GM18861 (cell line): ENCODE measurements at regions not wholly inside any gene's neighbourhood (a gene's known extent, or its start where the extent isn't known, plus 50 kb on each side); places are given as distances from the start of the nearest gene placed in this dataset.
A peak's percentile ranks its signal among the peaks of the same experiment; 100 is the strongest.

Experiments used
- ATAC-seq: cut with Tn5 transposase; IDR thresholded peaks from one replicate; pipeline ENCODE4 v1.9.1; 2021; ENCODE audit not compliant: unreplicated experiment

DNA sequence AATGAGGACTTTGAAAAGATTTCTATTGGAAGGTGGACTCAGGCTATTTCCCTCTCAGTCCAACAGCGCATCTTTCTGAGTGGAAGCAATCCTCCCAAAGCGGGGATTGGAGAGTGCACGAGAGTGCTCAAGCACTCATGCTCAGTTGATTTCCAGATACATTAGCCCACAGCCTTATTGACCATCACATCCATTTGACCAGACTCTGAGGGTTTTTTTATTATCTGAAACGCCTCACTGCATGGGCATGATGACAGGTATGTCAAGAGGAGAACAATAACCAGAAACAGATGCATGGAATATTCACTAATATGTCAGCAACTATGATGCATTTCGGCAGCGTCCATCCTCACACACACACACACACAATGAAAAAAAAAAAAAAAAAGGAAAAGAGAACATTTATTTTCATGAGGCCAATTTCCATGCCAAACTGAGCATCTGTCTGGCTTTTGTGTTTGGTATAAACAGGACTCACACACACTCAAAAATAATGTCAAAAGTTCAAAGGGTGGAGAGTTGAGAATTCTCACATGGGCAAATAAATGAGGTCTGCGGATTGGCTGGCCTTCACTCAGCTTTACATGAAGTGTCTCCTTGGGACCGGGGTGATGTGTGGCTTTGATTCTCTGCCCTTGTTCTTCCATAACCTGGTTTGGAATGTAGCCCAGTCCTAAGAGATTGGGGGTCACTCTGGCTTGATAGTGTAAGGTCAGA lies 371.6 kb downstream of the MCTP2 start:
- ATAC-seq: no peak

DNA sequence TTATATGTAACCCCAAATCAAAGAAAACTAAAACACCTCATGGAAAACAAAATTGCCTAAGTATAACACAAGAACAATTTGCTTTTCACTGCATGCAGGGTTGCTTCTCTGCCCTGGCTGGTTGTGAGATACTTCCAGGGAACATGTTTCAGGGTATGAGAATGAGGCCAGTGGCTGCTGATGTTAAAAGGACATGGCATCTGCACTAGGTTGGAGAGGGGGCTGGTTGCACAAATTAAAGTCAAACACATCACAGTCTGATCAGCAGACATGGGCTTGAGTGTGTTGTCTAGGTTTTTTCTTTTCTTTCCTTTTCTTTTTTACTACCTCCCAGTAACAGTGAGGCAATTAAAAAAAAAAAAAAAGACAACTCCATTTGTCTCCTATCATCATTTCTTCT lies 374.9 kb downstream of the MCTP2 start:
- no peak for ATAC-seq

- no peak for ATAC-seq
These were observed 375.9 kb downstream of the MCTP2 start for GRCh38 chr15:94607176-94607654.

DNA sequence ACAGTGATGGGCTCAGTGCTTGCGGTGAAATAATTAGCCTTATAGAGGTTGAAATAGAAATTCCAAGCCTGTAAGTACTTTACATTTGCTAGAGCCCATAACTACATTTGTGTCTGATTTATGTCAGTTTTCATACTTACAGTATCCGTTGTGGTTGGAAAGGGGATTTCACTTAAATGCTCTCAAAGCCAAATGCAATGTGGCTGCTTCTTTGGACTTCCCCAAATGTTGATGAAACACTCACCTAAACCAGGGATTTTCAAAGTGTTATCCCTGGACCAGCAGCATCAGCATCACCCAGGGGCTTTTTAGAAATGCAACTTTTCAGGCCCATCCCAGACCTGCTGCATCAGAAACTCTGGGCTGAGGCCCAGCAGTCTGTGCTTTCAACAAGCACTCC lies 378.7 kb downstream of the MCTP2 start:
- peak; percentile 68 for ATAC-seq

DNA sequence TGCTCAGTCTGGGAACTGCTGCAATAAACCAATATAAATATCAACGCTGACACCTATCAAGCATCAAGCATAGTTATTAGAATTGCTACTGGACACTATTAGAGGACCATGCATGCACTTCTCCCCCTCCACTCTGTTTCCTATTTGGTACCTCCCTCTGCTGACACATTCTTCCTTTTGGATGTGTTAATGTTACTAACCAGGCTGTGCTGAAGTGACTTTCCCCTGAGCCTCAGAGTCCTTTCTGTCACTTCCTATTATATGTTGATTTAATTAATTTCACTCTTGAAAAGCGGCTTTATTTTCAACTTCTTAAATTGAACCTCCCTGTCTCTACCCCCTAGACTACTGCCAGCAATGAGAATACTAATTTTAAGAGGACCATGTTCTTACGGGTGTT lies 379.1 kb downstream of the MCTP2 start:
- ATAC-seq: no peak

GRCh38 chr15:94611656-94612055 lies 380.3 kb downstream of the MCTP2 start:
- ATAC-seq: no peak

DNA sequence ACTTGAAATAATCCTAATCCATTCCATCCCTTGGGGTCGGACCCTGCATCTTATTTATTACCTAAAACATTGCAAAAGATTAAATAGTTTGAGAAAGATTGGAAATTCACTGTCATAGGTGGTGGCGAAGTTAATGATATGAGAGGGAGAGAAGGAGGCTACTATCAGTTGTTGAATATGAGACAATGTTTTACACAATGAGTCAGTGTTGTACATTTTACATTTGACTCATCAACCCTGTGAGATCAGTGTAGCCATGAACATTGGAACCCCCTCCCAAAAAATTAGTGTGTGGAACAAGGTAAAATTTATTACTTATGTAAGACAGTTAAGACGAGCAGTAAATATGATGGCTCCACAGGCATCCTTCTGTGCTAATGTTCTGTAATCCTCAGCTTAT lies 384.3 kb downstream of the MCTP2 start:
- ATAC-seq: no peak

DNA sequence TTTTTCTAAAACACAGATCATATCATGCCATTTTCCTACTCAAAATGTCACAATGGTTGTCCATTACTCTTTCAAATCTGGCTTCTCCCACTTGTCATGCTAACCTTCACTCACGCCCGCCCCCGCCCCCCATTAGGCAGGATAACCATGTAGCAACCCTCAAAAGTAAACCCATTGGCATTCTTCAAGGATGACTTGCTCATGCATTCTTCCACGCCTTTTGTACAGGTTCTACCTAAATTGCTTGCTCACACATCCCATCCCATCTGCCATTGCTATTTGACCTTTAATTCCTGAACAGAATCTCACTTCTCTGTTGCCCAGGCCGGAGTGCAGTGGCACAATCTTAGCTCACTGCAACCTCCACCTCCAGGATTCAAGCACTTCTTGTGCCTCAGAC lies 389.3 kb downstream of the MCTP2 start:
- no peak for ATAC-seq

- ATAC-seq: no peak
These were observed 390.4 kb downstream of the MCTP2 start for GRCh38 chr15:94621736-94622135.

DNA sequence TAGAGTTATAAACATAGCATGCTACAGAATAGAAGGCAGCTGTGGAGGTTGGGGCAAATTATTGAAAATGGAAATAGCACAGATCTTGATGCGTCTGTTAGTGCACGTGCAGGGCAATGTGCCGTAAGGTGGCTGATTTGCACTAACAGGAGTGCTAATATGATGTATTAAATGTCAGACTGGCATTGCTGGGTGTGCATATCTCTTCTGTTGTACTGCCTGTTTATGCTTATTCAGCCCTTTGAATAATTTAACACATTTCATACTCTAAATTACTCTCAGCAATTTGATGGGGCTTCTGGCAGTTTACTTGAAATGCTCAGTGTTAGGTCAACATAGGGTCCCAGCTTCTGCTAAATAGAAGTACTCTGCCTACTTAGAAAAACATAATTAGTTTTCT lies 395.6 kb downstream of the MCTP2 start:
- ATAC-seq: no peak

- no peak for ATAC-seq
These were observed 400.2 kb downstream of the MCTP2 start for GRCh38 chr15:94631608-94632007.

DNA sequence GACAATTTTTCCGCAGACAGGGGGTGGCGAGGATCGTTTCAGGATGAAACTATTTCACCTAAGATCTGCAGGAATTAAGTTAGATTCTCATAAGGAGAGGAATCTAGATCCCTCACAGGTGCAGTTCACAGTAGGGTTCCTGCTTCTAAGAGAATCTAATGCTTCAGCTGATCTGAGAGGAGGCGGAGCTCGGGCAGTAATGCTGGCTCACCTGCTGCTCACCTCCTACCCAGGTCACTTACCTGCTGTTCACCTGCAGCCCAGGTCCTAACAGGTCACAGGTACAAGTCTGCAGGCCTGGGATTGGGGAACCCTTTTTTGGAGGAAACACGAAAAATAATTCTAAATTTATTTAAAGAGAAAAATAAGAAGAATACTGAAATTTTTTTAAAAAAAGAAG lies 406.8 kb downstream of the MCTP2 start:
- ATAC-seq: no peak

GRCh38 chr15:94639701-94640100 lies 408.3 kb downstream of the MCTP2 start:
- ATAC-seq: no peak

- no peak for ATAC-seq
These were observed 413.1 kb downstream of the MCTP2 start for GRCh38 chr15:94644433-94644832.

GRCh38 chr15:94653071-94653470 lies 421.7 kb downstream of the MCTP2 start:
- no peak for ATAC-seq

- ATAC-seq: no peak
These were observed 424.0 kb downstream of the MCTP2 start for GRCh38 chr15:94655249-94655880.

DNA sequence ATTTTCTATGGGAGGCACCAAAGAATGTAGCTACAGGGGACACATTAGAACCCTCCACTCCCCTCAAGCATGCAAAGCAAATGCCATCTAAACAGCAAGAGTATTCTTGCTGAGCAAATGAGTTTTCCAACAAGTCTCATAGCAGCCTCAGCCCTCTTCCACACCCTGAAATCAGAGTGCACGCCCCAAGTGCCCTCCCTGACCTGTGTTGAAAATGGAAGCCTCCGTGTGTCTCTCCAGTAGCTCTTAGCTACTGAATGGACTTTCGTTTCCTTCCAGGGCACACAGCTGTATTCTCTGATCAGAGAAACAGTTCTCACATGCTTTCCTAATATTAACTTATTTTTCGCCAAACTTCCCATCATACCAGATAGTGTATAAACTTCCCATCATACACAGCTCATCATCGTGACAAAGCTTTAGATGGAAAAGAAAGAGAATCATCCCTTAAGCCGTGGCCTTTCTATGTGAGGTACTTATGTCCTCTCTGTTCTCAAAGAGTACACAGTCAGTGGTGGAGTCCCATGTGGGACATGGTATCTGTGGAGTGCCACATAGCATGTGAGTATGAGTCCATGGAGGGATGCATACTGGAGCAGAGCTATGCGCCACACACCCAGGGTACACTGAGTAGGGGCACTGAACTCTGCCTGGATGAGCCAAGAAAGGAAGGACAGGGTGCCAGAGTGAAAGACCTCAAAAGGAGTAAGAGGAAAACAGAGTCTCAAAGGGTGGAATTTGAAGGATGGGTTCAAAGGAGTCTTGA lies 434.5 kb downstream of the MCTP2 start:
- ATAC-seq: no peak

DNA sequence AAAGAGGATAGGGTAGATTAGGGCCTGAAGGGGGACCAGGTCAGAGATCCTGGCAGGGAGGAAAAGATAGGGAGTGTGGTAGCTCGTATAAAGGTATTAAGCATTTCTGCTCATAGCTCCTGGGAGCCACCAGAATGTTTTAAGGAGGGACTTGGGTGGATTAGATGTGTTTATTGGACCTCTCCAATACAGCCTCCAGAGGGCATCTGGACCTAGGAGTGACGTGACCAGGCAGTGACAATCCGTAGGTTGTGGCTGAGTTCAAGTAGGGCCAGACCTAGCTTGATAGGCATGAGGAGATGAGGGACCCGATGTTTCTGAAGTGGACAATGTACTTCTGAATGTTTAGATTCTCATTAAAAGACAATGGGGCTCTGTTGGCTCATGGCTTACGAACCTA lies 435.2 kb downstream of the MCTP2 start:
- ATAC-seq: no peak

GRCh38 chr15:94667109-94667508 lies 435.7 kb downstream of the MCTP2 start:
- ATAC-seq: no peak

- no peak for ATAC-seq
These were observed 439.2 kb downstream of the MCTP2 start for GRCh38 chr15:94670438-94671034.

DNA sequence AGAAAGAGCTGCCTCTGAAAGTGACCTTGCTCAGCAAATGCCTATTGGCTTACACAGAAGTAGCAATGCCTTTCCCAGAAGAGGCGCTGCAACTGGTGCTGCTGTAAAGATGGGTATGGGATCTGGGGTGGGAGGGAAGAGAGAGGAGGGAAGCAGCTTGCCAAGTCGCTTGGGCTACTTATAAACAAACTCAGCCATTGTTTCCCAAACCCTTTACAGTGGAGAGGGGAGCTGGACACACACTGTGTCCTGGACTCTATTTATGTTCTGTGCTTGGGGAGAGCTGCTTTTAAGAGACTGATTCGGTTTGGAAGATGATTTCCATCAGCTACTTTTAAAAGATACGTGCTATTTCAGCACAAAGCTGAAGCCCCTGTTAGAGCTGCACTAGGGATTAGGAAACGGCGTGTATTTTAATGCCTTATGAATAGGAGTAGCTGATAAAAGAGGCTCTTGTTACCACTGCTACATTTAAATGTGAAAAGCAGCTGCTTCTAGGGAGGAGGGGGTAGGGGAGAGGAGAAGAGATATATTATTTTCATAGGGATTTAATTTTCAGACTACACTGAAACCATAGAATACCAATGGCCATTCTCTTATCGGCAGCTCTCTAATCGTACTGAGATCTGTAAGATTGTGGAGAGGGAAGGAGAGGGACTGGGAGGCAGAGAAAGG lies 440.6 kb downstream of the MCTP2 start:
- no peak for ATAC-seq
